SHP77 (cell line): ENCODE measurements at regions not wholly inside any gene's neighbourhood (a gene's known extent, or its start where the extent isn't known, plus 50 kb on each side); places are given as distances from the start of the nearest gene placed in this dataset.

Experiments
- DNase-seq, 2 experiments: peaks; one replicate each; lab custom pipeline; 2025; lab: John Stamatoyannopoulos, UW

DNA sequence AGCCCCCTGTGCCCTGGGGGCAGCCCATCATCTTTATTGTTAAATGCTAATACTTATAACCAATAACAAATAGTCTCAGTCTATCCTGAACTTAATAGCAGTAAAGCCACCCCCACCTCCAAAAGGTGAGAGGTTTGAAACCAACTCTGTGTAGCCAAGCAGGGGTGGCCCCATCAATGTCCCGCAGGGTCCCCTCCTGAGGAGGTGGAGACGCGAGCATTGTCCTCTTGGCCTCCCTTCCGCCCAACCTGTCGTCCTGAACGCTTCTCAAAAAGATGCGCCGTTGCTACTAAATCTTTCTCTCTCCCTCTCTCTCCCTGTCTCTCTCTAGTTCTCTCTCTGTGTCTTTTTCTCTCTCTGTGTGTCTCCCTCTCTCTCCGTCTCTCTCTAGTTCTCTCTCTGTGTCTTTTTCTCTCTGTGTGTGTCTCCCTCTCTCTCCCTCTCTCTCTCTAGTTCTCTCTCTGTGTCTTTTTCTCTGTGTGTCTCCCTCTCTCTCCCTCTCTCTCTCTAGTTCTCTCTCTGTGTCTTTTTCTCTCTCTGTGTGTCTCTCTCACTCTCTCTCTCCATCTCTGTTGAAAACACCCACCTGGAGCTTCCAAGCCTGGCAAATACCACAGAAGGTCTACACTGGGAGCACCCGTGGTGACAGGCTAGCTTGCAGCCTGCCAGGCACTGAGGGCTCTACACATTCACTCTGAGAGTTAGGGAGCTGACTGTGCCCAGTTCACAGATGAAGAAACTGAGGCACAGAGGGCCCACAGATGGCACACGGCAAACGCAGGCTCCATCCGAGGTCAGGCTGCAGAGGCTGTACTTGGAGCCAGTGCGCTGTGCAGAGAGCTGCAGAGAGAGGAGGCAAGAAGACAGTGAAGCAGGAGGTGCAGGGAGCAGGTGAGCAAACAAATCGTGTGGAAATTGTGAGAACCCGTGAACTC lies 185.9 kb downstream of the C16orf95 start:
- DNase-seq, result peak in 1 of 2 experiments; percentile 30

DNA sequence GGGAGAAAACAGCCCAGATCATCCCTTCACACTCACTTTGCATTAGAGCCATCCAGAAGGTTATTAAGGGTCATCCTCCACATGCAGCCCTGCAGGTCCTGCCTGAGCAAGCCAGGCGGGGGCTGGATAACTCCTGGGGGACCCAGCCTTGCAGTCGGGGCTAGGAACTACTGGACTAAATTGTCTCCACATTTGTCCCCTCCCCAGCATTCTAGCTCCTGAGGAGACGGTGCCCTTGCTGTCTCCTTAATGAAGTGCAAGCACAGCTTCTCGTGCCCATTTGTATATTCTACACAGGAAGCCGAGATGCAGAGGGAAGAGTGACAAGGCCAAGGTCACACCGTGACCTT lies 185.2 kb downstream of the C16orf95 start:
- DNase-seq, result no peak

- DNase-seq, result peak; percentile 6 to 21
These were observed 184.7 kb downstream of the C16orf95 start for GRCh38 chr16:87132361-87133014.

DNA sequence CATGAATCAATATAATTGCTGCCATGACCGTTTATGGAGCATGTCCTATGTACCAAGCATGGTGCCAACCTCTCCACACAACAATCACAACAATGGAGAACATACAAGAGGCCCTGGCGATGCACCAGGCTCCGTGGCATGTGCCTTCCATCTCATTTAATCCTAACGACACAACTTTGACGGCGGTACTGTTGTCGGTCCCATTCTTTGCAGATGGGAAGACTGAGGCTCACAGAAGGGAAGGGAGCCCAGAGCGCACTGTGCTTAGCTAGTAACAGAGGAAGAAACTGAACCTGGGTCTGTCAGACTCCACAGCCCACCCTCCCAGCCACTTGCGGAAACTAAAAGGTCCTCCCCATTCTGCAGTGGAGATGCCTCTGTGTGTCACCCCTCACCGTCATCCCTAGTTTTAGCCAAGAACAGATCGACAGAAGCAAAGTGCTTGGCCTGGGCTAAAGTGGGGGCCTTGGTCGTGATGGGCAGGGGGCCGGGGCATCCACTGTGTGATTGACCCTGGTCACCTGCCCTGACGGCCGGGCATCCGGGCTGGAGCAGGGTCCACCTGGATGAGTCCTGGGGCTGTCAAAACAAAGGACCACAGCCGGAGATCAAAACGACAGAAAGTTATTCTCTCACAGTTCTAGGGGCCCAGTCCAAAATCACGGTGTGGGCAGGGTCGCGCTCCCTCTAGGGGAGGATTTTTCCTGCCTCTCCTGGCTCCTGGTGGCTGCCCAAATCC lies 183.9 kb downstream of the C16orf95 start:
- no peak for DNase-seq

GRCh38 chr16:87133966-87134627 lies 183.1 kb downstream of the C16orf95 start:
- DNase-seq, result no peak

DNA sequence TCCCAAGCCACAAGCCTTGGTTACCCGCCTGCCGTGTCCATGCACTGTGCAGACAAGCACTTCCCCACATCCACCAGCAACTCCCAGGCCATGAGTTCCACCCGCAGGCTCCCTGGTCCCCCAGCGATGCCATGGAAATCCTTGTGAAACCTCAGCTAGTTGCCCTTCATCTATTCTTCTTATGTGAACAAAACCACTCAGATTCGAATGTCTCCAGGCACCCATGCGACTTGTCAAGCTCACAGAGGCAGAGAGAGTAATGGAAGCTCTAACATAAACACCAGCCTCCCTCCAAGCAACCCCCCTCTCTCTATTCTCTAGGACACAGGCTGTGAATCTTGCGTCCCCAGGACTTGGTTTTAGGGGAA lies 182.6 kb downstream of the C16orf95 start:
- DNase-seq, result no peak

- DNase-seq, result no peak
These were observed 181.8 kb downstream of the C16orf95 start for GRCh38 chr16:87135246-87136030.

GRCh38 chr16:87138316-87138715 lies 178.9 kb downstream of the C16orf95 start:
- no peak for DNase-seq

- no peak for DNase-seq
These were observed 178.4 kb downstream of the C16orf95 start for GRCh38 chr16:87138738-87139267.

DNA sequence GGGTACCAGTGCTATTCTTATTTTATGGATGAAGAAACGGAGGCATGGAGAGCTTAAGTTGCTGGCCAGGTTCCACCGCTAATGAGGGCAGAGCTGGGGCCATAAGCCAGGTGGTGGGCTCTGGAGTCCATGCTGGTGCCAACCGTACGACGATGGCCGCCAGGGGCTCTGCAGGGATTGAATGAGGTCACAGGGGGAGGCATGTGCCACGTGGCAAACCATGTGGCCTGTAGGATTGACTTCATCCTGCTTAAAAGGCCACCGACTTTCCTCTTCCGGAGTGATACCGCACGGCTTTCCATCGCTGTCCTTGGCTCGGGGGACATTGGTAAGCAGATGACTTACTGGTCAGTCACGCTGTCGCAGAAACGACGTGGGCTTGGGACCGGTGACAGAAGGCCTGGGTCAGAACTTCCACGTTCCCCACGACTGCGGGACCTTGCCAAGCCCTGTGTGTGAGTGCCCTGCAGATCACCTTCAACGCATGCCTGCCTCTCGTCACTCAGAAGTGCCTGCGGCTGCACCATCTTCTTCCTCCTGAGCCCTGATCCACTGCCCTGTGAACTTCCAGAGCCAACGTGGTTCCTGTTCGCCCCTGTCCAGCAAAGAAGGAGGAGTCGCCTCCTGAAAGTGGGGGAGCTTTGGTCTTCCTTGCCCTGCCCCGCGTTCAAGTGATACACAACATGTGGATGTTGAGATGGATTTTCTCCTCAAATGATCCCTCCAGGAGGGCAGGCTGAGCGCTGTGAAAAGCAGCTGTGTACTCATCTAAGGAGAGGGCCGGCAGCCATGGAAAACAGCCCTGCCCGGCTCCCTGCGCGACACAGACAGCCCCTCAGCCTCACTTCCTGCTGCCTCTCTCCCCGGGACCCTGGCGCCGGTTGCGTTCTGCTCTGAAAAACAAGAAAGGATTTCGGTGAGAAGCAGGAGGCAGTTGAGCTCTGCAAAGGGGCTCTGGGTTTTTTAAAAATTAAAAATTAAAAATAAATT lies 176.7 kb downstream of the C16orf95 start:
- no peak for DNase-seq

GRCh38 chr16:87141402-87141801 lies 175.8 kb downstream of the C16orf95 start:
- DNase-seq, result no peak

DNA sequence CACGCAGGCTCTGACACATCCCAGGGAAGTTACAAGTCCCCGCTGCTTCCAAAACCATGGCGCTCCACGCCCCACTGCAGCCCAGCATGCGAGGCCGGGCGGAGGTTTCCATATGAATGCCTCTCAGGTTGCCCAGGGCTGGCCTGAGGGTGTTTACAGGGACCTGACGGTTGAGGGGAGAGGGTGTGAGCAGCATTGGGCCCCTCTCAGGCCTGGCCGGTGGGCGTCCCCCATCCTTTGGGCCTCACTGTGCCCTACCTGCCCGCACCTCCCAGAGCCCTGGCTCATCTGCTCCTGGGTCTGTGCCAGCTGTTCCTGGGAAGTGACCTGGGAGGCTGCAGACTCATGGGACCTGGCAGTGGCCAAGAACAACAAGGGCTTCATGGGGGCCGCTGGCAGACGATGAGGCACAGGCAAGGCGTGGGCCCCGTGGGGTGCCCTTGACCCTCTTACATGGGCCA lies 173.5 kb downstream of the C16orf95 start:
- no peak for DNase-seq

GRCh38 chr16:87144232-87144631 lies 173.0 kb downstream of the C16orf95 start:
- no peak for DNase-seq

DNA sequence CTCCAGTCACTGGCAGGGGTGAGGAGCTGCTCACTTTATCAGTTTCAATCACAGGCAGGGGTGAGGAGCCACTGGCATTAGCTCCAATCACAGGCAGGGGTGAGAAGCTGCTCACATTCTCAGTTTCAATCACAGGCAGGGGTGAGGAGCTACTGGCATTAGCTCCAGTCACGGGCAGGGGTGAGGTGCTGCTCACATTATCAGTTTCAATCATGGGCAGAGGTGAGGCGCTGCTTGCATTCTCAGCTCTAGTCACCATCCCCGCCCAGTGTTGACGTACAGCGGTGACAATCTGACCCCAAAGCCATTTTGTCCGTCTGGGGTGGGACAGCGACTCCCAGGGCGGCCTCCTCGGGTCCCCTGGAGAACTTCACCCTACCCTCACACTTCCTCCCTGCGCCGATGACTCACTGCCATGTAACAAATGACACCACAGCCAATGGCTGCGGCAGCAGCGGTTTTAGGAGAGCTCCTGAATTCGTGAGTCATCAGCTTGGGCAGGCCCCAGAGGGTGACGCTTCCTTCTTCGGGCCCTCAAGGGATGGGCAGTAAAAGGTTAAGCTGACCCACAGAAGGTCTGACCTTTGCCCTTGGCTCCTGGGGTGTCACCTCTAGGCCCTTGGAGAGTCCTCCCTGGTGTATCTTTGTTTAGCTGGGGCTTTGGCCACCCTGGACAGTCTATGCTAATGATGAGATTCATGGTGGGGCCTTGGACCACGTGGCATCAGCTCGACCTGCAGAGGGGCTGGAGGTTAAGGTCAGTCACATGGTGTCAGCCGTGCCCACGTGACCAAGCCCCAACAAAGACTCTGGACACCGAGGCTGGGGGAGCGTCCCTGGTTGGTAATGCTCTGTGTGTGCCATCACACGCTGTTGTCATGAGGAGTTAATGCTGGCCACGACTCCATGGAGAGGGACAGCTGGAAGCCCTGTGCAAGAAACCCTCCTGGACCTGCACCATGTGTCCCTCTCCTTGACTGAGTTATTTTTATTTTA lies 171.7 kb downstream of the C16orf95 start:
- peak in 1 of 2 experiments; percentile 7 for DNase-seq

- no peak for DNase-seq
These were observed 170.5 kb downstream of the C16orf95 start for GRCh38 chr16:87146676-87147075.

DNA sequence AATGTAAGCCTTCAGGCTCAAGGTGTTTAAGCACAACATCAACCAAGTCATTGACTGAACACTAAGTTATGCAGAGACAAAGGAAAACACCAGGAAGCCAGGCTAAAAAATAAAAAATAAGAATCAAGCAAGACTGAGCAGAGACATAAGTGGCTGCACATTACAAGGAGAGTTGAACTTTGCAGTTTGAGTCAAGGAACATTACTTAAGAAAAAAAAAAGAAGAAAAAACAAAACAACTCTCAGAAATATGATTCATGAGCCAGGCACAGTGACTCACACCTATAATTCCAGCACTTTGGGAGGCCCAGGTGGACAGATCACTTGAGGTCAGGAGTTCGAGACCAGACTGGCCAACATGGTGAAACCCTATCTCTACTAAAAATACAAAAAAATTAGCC lies 168.1 kb downstream of the C16orf95 start:
- DNase-seq, result no peak

DNA sequence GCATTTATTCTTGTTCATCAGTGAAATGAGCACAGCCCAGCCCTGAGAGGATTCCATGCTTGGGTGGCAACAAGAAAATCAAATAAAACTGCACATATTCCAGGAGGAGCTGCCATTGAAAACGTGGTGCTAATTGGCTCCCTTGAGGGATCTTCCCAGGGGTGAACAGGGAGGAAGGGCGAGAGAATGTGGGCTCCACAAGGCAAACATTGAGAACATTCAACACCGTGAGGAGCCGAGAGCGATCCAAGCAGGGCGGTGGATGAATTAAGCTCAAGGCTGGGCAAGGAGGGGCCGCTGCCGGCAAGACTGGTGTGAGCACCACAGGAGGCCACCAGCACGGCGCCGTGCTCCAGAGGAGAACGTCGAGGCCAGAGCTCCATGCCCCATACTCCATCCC lies 166.9 kb downstream of the C16orf95 start:
- DNase-seq, result no peak

GRCh38 chr16:87150681-87151280 lies 166.4 kb downstream of the C16orf95 start:
- DNase-seq, result no peak
